ENCODE measurements at regions not wholly inside any gene's neighbourhood (a gene's known extent, or its start where the extent isn't known, plus 50 kb on each side); places are given as distances from the start of the nearest gene placed in this dataset.

DNA sequence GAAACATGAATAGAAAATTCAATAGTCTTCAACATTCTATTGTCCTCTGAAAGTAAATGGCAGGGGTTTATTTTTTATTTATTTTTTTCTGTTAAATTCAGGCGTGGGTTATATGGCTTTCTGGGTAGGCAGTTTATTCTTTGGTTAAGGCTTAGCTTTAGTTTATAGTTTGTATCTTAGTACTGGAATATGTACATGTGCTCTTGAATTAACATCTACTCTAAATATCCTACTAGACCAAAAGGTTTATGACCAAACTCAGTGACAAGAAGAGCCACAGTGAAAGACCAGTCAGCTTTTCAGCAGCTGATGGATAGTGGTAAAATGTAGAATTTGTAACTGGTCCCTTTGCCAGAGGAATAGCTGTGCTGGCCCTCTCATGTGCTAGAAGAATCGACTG lies 62.0 kb upstream of the DAB2 start:
- no peak for DNase-seq

DNA sequence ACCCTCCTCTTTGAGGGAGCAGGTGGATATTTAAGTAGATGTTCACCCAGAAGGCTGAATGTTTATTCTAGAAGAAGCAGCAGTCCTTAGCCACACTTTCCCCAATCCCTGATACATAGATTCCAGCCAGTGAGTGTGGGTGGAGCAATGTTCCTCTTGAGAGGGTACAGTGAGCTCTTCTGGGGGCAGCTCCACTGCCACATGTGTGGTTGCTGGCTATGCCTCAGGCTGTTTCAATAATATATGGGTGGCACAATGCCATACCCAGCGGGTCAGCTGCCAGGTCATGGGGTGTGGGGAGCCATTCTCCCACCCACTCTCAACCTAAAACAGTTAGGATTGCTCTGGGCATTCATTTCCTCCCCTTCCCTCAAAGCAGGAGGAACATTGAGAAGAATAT lies 61.6 kb upstream of the DAB2 start:
- DNase-seq = no peak

DNA sequence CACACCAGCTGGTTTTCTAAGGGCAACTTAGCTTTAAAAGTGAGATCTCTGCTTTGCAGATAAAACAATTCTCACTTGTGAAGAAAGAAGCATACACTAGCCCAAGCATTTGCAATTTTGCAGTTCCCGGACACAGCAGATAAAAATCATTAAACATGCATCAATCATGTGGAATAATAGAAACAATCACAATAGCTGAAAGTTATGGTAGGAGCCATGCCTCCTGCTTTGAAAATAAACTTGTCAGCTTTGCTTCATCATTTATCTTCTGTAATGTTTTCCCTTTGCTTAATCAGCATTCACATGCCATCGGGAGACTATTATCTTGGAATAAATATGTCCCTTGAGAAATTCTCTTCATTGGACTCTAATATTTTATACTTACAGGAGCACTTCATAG lies 60.3 kb upstream of the DAB2 start:
- DNase-seq = no peak

DNA sequence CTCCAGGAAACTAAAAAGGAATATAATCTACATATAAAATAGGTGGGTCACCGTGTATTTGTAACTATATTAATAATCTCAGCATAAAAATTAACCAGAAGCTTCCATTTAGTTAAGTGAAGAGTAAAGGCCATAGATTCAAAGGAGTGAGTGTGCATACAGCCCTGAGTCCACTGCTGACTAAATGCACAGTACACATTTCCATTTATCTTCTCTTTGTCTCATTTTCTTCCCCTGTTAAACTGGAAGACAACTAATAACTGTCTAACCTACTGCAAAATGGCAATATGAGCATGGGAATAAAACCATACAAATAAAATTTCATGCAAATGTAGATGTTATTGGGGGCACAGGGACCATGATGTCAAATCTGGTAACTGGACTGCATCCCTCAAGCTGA lies 59.9 kb upstream of the DAB2 start:
- no peak for DNase-seq

DNA sequence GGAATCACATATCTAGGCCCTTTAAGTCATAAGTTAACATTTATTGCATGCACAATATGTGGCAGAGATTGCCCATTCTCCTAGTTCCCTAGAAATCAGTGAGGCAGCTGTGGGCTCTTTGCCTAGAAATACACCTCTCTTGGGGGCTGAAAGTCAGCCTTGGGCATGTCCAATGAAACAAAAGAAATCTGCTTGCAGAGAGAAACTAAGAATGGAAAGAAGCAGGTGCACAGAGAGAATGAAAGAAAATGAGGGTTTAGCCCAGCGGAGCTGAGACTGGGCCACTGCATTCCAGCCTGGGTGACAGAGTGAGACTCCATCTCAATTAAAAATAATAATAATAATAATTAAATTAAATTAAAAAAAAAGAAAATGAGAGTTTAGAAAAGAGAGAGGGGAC lies 57.3 kb upstream of the DAB2 start:
- DNase-seq = no peak

DNA sequence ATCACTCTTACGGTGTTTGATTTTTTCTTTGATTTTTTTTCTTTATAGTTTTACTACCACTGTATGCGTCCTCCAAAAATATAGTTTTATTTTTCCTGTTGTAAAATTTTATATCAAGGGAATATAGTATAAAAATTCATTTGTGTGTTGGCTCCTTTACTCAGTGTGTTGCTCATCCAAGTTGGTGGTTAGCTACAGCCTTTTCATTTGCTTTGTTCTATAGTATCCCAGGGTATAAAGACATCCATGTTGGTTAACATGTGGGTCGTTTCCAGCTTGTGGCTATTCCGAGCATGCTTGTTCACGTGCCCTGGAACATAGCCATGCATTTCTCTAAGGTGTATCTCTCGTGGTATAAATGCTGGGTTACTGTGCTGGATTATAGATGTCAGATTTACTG lies 54.8 kb upstream of the DAB2 start:
- DNase-seq = no peak

DNA sequence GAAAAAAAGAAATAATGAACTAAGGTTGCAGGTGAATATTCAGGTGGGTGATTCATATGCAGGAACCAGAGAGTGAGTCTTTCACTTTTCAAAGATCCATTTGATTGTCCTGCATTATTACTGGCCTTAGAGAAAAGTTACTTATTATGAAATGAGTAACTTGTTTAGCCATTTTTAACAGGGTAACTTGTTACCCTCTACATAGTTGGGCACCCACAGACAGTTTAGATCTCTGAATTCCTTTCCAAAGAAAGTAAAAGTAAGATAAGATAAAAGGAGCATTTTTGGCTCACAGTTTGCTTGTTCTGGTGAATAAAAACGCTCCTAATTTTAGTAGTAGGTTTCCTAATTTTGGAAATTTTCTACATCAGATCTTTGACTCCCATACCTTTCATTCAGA lies 54.1 kb upstream of the DAB2 start:
- no peak for DNase-seq

DNA sequence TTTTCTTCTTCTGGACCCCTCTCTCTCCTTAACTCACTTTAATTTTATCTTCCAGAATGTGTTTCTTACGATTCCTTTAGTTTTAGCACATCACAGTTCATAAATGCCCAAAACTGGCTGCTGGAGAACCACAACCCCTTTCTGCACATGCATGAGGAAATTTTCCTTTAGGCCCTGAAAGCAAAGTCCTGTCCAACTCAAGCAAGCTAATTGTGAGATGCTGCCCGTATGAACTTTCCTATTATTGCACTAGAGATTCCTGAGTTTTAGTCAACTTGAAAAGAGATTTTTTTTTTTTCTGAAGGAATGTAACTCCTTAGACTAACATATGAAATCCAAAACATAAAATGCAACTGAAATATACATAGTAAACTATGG lies 52.1 kb upstream of the DAB2 start:
- no peak for DNase-seq

DNA sequence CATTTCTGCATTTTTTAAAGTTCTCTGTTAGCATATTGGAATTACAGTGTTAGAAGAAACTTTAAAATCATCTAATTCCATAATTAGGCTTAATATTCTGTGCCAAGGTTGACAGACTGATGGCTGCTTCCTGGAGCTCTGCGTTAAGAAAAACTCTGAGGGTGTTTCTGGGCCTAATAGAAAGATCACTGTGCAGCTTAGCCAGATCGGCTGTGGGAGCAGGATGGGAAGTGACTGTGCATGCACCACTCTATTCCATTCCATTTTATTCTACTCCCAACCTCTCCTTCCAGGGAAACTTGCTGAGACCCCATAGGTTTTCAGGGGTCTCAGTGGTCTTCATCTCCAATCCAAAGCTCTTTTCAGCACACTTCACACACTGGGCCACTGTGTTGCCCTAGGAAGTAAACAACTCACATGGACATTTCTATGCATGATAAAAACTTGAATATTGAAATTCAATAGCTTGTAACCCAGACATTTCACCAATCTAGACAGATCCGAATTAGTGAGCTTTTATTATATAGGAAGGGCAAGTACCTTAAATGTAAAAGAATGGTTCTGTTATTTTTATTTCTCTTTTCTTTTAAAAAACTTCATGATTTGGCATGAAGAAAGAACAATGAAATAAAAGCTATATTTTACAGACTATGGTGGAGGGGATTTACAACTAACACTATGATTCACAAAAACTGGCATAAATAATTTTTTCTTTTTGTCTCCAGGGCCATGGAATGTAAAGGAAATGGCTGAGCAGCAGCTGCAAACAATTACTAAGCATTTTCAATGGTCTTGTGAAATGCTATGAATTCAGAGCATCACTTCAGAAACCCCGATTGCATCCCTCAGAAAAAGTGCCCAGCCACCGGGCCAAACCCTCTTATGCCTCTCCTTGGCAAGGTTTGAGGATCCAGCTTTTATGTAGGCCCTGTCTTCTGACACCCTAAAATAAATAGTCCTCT lies 51.4 kb upstream of the DAB2 start:
- DNase-seq = no peak

DNA sequence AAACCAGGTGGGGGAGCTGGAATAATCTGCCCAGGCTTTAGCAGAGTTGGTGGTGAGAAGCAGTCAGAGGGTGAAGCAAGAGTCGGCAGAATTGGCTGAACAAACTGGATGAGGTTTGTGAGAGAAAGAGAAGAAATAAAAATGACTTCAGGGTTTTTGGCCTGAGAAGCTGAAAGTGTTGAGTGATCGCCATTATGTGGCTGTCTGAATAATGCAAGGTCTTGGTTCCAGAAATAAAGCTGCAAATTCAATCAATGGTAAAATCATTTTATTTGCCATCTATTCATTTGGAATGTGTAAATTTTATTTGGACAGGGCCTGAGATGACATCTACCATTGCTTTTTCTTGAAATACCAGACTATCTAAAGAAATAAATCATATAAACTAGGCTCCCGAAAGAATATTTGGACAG lies 50.4 kb upstream of the DAB2 start:
- no peak for DNase-seq
